Mucosa of descending colon (tissue), 3 donors: ENCODE measurements at regions not wholly inside any gene's neighbourhood (a gene's known extent, or its start where the extent isn't known, plus 50 kb on each side); places are given as distances from the start of the nearest gene placed in this dataset.
"Not testable (repeated sequence)": the region's sequence is repeated elsewhere in the genome, so short reads cannot be mapped to it uniquely, and the experiment has no call there.

ENCODE experiments used
- ATAC-seq: fragments of 200-7000 bp; cut with Tn5 transposase; one replicate; pipeline ENCODE4 v1.9.1; 2020; ENCODE audit warnings: mild to moderate bottlenecking, moderate library complexity
- DNase-seq, 3 donors: peaks; one replicate each; pipeline ENCODE4 v3.0.0-alpha.2; 2020
- H3K36me3 ChIP-seq: fragments of 200-600 bp; one replicate; pipeline ENCODE4 v1.8.0; 2021; ENCODE audit warnings: low read depth, mild to moderate bottlenecking
- H3K4me1 ChIP-seq: fragments of 200-600 bp; one replicate; pipeline ENCODE4 v1.8.0; 2021; ENCODE audit warnings: low read depth, mild to moderate bottlenecking
- H3K4me3 ChIP-seq: fragments of 200-600 bp; one replicate; pipeline ENCODE4 v1.8.0; 2021; ENCODE audit warnings: mild to moderate bottlenecking
- H3K9me3 ChIP-seq: fragments of 200-600 bp; one replicate; pipeline ENCODE4 v1.8.0; 2021; ENCODE audit warnings: mild to moderate bottlenecking
- CTCF ChIP-seq: fragments of 200-600 bp; IDR thresholded peaks from one replicate; pipeline ENCODE4 v1.8.0; 2022; ENCODE audit warnings: antibody characterized with exemption, mild to moderate bottlenecking
- intact Hi-C, 2 donors: fragments of 100-400 bp; cut with DNase I in 1 of 2; cut with micrococcal nuclease in 1 of 2; formaldehyde crosslinking; loops; one replicate each; pipeline versions ENCODE4 v1.11.0 to v1.11.1; 2022; cut with DNase I, micrococcal nuclease
- donor health status: DM: no; HTN: no; CAD: no; lungs with moderate emphysema.
- donor health status: DM: no; HTN: no; CAD: no.
- donor health status: DM: no; HTN: yes; CAD: no.

GRCh38 chr5:159498630-159499029 lies 168.3 kb upstream of the IL12B start:
- DNase-seq (no peak), ATAC-seq (no peak)
- Histone ChIP-seq H3K4me3 (no peak overlapping the region), H3K36me3 (no peaks in the 10 kb centered on the region), H3K9me3 (no peaks in the 10 kb centered on the region), H3K4me1 (no peaks in the 10 kb centered on the region)
- no peak for TF ChIP-seq CTCF
- intact Hi-C loops = no loop called here

- H3K9me3 ChIP-seq, intact Hi-C loops, H3K36me3 ChIP-seq, H3K4me3 ChIP-seq, ATAC-seq, DNase-seq, H3K4me1 ChIP-seq: not testable (repeated sequence)
Measured at GRCh38 chr5:159502116-159502515, 171.8 kb upstream of the IL12B start.

GRCh38 chr5:159503236-159503635 lies 172.9 kb upstream of the IL12B start:
- H3K4me1 ChIP-seq = no peaks in the 10 kb centered on the region
- H3K4me3 ChIP-seq = no peak overlapping the region
- intact Hi-C loops = no loop called here
- TF ChIP-seq CTCF = no peak
- no peaks in the 10 kb centered on the region for H3K36me3 ChIP-seq
- no peak for DNase-seq
- H3K9me3 ChIP-seq = no peaks in the 10 kb centered on the region
- no peak for ATAC-seq

GRCh38 chr5:159504106-159504856 lies 174.0 kb upstream of the IL12B start:
- Histone ChIP-seq H3K36me3 (no peaks in the 10 kb centered on the region), H3K4me3 (no peak overlapping the region), H3K4me1 (no peaks in the 10 kb centered on the region), H3K9me3 (no peaks in the 10 kb centered on the region)
- DNase-seq (no peak), ATAC-seq (no peak)
- TF ChIP-seq CTCF = no peak
- intact Hi-C loops = no loop called here

GRCh38 chr5:159504857-159505304 lies 174.6 kb upstream of the IL12B start:
- DNase-seq (peak in 1 of 3 donors; percentile 8), ATAC-seq (peak; percentile 22)
- intact Hi-C loops = no loop called here
- TF ChIP-seq CTCF = no peak
- Histone ChIP-seq H3K36me3 (no peaks in the 10 kb centered on the region), H3K4me3 (no peak overlapping the region), H3K4me1 (no peaks in the 10 kb centered on the region), H3K9me3 (no peaks in the 10 kb centered on the region)

GRCh38 chr5:159507055-159507454 lies 176.8 kb upstream of the IL12B start:
- H3K9me3 ChIP-seq = no peaks in the 10 kb centered on the region
- DNase-seq (no peak), ATAC-seq (no peak)
- no peak overlapping the region for H3K4me3 ChIP-seq
- H3K4me1 ChIP-seq = no peaks in the 10 kb centered on the region
- H3K36me3 ChIP-seq = no peaks in the 10 kb centered on the region
- TF ChIP-seq CTCF = no peak
- intact Hi-C loops = no loop called here
